ENCODE measurements at regions not wholly inside any gene's neighbourhood (a gene's known extent, or its start where the extent isn't known, plus 50 kb on each side); places are given as distances from the start of the nearest gene placed in this dataset.

DNA sequence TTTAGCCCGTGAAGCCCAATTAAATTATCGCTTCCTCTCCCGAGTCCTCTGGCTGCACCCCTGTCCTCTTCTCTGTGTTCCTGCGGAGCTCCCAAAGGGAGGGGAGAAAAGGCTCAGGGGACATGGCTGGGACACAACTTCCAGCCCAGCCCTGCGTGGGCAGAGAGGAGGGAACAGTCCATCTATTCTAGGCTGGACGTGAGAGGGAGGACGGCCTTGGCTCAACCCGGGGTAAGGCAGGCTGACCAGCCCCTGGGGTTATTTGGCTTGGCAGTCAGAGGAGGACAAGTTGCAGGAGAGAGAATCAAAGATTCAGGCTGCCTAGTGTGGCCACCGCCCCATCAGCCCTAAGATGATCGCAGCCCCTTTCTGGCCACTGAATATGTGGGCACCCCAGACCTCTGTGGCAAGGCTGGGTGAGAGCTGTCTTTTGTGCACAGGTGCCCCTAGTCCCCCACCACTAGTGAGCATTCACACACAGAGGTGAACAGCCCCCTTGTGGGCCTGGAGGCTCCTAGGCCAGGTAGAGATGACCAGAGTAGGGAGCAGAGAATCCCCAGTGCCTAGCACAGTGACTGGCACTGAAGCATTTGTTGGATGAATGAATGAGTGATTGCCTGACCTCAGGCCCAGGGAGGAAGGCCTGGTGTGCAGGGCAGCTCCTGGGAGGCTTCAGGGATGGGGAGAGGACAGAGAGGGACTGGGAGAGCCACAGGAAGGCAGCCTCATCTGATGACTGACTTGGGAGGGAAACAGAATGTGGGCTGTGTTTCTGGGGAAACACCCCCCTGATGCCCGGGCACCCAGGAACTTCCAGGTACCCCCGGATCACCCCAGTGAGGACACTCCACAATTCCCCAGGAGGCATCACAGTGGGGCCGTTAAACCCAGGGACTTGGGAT lies 133.9 kb downstream of the C9orf50 start:
- TF ChIP-seq, protein P1, sequence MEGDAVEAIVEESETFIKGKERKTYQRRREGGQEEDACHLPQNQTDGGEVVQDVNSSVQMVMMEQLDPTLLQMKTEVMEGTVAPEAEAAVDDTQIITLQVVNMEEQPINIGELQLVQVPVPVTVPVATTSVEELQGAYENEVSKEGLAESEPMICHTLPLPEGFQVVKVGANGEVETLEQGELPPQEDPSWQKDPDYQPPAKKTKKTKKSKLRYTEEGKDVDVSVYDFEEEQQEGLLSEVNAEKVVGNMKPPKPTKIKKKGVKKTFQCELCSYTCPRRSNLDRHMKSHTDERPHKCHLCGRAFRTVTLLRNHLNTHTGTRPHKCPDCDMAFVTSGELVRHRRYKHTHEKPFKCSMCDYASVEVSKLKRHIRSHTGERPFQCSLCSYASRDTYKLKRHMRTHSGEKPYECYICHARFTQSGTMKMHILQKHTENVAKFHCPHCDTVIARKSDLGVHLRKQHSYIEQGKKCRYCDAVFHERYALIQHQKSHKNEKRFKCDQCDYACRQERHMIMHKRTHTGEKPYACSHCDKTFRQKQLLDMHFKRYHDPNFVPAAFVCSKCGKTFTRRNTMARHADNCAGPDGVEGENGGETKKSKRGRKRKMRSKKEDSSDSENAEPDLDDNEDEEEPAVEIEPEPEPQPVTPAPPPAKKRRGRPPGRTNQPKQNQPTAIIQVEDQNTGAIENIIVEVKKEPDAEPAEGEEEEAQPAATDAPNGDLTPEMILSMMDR (IDR thresholded peaks at IDR 0.05; ENCODE audit: borderline replicate concordance, insufficient read depth, low read depth, low read length), result no peak
- no peak overlapping the region for H3K4me3 ChIP-seq (ENCODE audit: low read depth, low read length)

DNA sequence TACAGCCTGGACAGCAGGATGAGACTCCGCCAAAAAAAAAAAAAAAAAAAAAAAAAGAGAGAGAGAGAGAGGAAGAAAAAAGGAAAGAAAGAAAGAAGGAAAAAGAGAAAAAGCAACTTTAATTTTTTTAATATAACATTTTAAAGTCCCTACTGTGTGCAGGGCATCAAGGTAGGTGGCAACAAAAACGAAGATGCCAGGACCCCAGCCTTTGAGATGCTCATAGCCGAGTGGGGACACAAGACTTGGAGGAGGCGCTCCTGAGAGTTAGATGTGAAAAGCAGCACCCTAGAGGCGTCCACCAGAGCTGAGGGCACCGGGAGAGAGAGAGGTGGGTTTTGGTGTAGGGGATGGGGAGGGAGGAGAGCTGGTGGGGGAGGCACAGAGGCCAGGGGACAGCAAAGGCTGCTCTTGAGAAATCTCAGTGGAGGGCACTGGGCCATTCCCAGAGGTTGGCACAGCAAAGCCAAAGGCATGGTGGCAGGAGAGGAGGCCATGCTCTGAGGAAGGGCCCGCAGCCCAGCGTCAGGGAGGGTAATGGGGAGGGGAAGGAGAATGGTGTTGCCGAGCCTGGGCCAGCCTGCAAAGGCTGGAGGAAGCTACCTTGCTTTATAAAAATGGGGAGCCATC lies 135.6 kb downstream of the C9orf50 start:
- H3K4me3 ChIP-seq (ENCODE audit: low read depth, low read length), result no peak overlapping the region
- TF ChIP-seq, protein P1 (IDR thresholded peaks at IDR 0.05; ENCODE audit: borderline replicate concordance, insufficient read depth, low read depth, low read length), result no peak

DNA sequence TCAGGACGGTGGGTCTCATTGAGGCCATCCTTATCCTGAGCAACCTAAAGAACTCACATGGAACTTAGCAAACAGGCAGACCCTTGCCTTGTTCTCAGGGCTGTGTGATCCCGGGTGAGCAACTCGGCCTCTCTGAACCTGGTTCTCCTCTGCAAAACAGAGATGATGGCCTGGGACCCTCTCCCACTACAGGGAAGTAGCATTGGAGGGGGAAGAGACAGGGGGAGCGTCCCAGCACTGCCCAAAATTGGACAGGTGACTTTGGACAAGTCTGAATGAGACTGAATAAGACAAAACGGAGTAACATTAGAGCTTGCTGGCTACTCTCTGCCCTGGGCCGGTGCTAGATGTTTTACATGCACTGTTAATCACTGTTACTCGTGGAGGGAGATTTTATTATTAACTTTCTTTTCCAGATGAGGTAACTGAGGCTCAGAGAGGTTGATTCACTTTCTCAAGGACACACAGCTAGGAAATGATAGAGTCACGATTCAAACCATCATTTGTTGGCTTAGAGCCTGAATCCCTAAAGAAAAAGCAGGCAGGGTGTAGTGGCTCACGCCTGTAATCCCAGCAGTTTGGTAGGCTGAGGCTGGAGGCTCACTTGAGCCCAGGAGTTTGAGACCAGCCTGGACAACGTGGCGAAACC lies 136.4 kb downstream of the C9orf50 start:
- TF ChIP-seq, protein P1 (IDR thresholded peaks at IDR 0.05; ENCODE audit: borderline replicate concordance, insufficient read depth, low read depth, low read length), result no peak
- H3K4me3 ChIP-seq (ENCODE audit: low read depth, low read length), result no peak overlapping the region

DNA sequence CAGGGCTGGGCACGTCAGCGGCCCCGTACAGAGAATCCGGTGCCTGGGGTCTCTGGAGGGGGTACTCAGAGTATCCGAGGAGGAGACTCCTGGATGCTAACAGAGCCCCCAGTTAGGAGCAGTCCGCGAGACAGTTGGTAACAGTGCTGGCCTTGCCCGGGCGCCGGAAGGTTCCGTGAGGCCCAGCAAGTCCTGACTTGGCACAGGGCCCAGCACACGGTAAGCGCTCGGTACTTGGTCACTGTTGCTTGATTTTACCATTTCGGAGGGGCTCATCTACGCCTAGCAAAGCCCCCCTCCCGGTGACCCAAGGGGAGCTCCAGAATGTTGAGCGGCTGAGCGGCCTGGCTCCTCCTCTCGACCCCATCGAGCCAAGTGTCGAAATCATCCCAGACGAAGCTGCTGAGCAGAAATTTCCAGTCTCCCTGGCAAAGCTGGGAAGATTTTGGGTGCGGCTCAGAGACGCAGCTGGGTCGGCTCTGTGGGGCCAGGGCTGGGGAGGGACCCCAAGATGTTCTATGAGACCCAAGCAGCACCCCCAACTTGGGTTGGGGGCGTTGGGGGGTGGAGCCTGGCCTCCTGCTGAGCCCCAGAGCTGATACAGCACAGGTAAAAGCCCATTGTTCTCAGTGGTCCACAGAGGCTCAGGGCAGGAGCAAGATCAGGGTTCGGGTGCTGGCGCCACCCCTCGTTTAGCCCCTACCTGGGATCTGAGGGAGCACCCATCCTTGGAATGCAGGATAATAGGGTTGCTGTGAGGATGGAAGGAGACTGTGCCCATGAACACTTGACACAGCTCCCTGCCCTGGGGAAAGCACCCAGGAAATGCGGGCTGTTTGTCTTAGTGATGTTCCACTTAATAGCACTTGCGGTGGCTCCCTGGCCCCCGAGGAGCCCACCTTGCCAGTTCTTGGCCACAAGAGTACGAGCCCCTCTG lies 137.2 kb downstream of the C9orf50 start:
- TF ChIP-seq, protein P1 (IDR thresholded peaks at IDR 0.05; ENCODE audit: borderline replicate concordance, insufficient read depth, low read depth, low read length), result no peak
- H3K4me3 ChIP-seq (ENCODE audit: low read depth, low read length), result no peak overlapping the region

DNA sequence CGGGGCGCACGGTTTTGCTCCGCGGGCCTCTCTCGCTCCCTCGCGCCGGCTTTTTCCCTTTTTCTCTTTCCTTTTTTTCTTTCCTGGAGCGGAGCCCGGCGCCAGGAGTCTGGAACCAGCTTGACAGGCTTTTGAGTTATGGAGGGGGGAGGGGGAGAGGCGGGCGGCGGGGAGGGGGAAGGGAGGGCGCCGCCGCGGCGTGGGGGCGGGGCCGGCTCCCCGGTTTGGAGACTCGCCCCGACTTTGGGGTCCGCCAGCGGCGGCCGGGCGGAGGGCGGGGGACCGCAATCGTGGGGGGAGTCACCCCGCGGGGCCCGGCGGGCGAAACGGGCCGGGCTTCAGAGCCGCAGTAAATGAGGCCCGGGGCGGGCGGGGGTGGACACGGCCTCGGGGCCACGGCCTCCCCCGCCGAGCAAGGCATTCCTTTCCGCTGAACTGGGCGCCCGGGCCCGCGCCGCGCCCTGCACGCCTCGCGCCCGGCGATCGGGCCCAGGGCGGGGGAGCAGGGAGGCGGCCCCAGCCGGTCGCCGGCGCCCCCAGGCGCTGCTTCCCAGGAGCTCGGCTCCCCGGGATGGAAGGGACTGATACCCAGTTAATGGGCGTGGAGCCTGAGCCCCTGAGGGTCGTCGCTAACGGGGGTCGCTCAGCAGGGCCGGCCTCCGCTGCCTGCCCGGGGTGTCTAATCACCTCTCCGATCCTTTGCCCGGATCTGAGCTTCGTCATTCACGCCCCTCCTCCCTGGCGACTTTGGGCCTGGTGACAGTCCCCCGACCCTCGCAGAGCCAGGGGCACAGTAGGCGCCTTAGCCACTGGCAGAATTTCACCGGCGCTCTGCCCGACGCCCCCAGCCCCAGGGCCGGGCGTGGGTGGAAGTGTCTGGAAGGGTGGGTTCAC lies 138.1 kb downstream of the C9orf50 start:
- no peak overlapping the region for H3K4me3 ChIP-seq (ENCODE audit: low read depth, low read length)
- TF ChIP-seq, protein P1 (IDR thresholded peaks at IDR 0.05; ENCODE audit: borderline replicate concordance, insufficient read depth, low read depth, low read length), result no peak
